Fibroblast of skin of left quadriceps (primary cell): ENCODE measurements at regions not wholly inside any gene's neighbourhood (a gene's known extent, or its start where the extent isn't known, plus 50 kb on each side); places are given as distances from the start of the nearest gene placed in this dataset.
A peak's percentile ranks its signal among the peaks of the same experiment; 100 is the strongest.

ENCODE experiments used
- DNase-seq, 2 experiments: peaks; one replicate each; pipeline ENCODE4 v3.0.0-alpha.2; 2013; ENCODE audit warnings: low read depth in 2 of 2

DNA sequence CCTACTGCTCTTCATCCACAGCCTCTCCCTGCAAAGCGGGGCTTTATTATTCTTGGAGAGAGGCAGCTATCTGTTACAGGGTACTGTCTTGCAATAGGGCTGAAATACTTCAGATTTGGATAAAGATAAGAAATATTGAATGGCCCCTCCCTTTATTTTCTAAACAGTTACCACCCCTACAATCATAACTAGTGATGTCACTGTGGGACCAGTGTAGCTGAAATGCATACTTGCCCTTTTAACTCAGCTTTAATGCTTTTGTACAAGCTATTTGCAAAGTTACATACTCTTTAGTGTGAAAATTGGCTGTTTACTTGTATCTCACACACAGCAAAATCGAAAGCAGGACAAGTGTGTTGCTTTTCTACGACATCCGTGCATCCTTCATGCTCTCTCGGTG, 261.7 kb upstream of the GATB start:
- DNase-seq: no peak

DNA sequence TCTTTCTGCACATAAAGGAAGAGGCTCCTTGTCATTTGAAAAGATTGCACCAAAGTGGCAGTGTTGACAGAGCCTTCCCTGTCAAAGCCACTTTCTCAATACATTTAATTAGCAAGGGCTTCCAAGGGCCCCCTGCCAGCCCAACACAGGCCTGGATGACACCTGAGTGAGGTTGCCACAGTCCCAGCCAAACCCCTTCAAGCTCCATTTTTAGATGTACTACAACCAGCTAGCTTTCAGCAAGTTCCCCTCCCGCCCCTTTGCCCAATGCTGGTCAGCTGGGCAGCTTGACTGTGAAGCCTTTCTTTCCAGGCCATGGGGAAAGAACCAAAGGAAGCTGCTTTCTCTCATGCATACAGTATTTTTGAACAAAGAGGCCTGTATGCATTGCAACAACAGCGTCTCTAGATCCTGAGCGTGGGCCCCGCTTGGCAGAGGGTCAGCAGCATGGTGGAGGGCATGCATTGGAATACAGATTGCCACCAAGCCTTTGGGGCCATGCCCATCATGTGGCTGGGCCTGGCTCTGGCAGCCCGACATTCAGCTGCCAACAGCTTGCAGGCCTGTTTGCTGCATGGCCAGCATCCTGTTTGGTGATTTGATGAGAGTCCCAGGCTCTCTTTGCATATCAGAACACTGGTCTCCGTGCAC, 261.1 kb upstream of the GATB start:
- DNase-seq: no peak

DNA sequence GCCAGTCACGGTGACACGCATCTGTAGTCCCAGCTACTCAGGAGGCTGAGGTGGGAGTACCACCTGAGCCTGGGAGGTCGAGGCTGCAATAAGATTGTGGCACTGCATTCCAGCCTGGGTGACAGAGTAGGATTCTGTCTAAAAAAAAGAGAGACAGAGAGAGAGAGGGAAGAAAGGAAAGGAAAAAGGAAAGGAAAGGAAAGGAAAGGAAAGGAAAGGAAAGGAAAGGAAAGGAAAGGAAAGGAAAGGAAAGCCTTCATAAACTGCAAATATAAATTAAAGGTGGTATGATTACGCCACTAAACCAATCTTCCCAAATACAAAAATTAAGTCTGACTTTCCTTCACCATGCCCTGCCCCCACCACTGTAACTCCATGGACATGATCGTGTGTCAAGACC, 259.3 kb upstream of the GATB start:
- no peak for DNase-seq

DNA sequence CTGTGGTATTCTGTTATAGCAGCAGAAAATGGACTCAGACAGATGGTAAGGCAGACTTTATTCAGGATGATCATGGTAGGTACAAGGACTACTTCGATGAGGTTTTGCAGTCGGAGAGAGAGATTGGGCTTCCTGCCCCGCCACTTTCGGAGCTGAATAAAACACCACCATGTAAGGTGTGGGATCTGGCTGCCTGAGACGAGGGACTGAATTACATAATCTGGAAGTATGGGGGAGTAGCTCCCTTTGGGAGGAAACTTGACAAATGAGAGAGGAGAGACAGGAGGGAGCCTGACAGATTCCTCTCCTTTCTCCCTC, 255.5 kb upstream of the GATB start:
- DNase-seq: no peak

DNA sequence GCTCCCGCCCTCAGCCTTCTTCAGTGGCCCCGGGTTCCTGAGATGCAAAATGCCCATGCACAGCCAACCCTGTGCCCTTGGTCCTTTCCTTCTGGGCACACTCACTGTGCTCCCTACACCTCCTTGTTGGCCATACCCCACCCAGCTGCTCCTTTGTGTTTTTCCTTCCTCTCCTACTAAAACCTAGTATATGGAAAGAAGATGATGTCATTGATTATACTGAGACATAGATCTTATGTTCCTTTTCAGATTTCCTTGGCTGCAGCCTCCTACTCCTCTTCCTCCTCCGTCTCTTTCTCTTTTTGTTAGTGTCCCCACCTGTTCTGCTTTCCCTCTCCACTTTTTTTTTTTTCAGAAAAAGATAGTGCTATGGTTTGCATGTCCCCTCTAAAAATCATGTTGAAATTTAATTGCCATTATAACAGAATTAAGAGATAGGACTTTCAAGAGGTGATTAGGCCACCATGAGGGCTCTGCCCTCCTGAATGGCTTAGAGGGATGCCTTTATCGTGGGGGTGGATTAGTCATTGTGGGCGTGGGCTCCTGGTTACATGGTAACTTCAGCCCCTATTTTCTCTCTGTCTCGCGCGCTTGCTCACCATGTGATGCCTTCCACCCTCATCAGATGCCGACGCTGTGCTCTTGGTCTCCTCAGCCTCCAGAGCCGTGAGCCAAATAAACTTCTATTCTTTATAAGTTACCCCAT, 254.9 kb upstream of the GATB start:
- DNase-seq: no peak

DNA sequence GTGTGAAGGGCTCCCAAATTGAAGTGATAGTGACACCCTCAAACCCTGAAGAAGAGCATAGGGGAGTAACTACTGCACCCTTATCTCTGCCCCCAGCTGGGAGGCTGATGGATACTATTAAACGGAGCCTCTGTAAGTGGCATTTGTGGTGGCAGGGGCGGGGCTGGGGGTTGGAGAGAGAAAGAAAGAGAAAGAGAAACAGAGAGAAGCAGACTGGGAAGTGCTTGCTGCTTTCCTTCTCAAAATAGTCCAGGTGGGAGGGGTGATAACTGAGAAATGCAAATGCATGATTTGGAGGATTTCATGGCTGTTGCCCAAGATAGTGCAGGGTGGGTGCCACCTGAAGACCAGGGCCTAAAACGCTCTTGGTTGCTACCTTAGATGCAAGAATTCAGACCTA, 253.5 kb upstream of the GATB start:
- no peak for DNase-seq

DNA sequence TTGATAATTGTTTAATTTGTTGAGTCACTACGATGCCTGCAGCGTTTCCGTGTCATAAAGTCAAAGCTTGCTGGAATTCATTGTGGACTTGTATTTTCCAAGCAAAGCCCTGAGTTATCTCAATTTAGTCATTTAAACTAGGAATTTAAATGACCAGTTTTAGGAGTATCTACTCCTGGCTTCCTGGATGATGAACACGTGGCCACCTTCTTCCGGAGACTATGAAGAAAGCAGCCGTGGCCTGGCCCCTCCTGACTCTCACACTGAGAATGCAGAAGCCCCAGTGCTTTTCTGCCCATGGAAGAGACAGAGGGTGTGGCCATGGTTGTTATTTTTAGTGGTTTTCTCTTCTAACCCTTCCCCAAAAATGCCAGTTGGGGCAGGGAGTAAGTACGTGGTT, 250.7 kb upstream of the GATB start:
- DNase-seq: no peak

DNA sequence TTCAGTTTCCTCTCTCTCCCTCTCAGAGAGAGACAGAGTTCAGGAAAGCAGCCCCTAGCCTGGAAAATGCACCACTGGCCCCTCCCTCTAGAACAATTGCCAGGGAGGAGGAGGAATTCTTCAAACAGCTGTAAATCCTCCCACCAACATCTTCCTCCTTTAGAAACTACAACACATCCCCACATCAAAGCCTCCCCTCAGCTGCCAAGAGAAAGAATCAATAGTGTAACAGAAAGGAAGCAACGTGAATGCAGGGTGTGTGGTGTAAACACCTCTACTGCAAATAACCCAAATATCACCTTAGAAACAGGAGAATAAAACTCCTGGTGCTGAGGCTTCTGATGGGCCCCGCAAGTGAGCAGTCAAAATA, 249.9 kb upstream of the GATB start:
- no peak for DNase-seq

DNA sequence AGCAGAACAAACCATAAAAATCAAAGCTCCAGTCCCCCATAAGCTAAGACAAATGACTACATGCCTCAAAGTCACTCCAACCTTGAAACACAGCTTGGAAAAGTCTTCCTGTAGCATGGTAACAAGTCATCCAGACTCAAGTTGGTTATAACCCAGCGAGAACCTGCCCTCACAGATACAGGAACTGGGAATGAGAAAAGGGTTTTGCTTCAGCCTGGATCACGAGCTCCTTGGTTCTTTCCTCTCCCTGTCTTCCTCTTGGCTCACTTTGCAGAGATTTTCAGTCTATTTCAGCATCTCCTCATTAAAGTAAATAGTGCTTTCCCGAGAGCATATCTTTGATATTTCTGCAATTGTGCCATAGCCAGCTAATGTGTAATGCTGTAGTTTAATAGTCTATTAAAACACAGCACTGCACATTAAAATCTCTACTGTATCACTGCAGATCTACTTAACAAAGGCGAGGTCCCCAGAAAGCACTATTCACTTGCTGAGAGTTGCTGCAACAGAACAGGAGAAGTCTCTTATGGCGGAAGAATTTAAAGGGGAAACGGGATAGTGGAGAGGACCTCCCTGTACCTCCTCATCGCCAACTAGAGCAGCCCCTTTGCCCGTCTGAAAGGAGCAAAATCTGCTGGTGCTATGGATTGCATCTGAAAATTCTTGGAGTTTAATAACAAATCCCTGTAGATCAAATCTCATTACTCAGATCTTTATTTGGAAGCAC, 249.3 kb upstream of the GATB start:
- DNase-seq: no peak

DNA sequence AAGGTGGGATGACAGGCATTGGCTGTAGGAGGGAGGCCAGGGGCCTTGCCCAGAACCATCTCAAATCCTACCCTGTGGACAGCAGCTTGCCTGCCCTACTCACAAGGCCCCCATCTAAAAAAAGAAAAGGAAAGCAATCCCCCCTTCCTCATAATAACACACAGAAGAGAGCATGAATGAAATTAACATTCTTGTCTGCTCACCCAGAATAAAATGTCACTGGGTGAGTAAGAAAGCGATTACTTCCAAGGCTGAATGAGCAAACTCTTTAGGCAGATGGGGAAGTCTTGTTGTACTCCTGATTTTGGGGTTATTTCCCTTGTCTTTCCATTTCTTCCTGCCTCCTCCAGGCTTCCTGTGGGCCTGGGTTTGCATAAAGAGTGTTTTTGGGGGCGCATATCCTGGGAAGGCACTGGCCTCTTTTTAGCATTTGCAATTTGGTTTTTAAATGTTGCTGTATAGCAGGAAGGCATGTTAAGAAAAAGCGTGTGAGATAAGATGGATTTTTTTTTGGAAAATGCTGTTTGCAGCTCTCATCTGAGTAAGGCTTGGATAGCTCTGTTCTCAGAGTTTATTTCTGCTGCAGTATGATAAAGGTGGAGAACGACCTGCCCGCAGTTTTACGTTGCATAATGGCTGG, 248.3 kb upstream of the GATB start:
- DNase-seq: no peak

DNA sequence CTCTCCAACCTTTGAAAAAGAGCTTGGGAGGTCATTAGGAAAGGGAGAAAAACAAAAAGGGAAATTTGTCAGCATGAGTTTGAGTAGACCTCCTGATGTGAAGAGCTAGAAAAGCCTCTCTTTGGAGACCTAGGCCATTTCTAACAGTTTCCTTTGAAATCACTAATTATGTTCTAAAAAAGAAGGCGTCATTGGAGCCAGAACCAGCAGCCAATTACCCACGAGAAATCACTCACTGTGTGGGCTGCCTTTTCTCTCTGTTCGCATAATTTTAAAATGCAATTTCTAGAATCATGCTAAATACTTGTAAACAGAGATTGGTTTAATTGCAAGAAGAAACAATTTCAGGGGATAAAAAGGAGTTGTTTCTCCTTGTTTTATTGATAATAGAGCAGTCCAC, 246.3 kb upstream of the GATB start:
- DNase-seq: no peak

DNA sequence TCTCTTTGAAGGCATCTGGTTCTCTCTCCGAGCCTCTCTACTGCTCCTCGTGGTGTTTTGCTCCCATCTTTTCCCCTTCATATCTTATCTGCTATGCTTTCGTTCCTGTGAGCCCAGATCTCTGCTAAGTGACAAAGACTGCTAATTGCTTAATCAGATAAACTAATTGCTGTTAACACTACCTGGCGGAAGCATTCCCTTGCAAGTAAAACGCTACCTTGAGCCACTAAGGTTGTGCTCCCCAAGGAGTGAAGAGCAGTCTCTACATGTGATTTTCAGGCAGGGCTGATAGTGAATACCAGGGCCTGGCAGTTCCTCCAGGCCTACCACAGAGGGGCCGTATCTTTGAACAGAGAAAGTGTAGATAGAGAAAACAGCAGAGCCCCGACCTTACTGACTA, 244.0 kb upstream of the GATB start:
- no peak for DNase-seq

DNA sequence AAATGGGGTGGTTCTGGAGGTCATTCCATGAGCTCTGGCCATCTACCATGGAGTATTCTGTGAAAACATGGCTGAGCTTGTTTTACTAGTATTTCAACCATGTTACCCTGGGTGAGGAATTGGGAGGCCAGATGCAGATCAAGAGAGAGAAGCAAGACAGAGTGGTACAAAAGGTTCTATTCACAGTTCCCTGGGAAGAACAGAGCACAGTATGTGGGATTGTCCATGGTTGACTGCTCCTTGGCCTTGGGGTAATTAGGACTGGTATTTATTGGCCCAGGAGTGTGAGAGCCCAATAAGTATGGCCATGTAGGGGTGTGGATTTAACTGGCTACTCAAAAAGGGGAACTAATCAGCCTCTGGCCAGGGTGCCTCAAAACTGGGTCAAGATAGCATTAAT, 239.7 kb upstream of the GATB start:
- no peak for DNase-seq

DNA sequence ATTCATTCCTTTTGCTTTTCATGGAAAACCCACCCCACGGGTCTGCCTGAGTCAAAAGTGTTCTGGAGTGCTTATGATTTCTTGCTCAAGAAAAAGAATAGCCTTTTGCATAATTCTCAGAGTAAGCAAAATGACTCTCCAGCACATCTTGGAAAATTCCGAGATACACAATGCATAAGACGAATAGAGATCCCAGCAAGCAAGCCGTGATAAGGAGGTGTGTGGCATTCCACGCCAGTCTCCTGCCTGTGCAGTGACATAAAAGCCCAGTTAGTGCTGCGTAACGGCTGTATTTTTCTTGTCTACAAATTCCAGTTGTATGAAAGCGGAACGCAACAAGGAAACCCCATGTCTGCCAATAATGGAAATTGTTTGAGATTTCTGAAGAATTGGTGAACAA, 237.9 kb upstream of the GATB start:
- DNase-seq: no peak

DNA sequence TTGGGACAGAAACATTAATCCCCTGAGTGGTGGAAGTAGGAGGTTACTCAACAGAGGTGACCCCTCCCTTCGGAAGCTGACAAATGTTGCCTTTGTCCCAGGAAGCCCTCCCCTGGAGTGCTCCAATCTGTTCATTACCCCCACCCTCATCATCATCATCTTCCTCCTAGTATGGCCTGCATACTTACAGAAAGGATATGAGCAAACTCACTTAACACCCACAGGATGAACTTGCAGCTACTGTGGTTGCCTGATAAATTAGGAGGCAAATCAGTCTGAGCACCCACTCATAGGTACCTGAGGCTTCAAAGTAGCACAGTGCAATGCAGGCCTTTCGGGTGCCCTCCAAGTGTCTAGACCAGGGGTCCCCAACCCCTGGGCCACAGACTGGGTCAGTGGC, 236.7 kb upstream of the GATB start:
- no peak for DNase-seq

DNA sequence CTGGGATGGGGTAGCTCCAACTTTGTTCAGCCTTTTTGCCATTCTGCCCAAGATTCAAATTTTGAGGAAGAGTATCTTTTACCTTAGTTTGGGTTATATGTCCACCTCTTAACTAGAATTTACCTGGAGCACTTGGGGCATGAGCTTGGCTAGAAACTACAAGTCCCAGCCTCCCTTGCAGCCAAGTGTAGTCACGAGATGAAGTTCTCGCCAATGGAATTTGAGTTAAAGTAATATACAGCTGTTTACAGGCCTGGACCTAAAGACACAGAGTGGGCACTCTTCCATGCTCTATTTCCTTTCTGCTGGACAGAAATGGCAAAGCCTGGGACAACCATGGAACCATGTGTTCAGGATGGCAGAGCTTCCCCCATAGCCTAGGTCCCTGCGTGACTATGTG, 233.6 kb upstream of the GATB start:
- no peak for DNase-seq

DNA sequence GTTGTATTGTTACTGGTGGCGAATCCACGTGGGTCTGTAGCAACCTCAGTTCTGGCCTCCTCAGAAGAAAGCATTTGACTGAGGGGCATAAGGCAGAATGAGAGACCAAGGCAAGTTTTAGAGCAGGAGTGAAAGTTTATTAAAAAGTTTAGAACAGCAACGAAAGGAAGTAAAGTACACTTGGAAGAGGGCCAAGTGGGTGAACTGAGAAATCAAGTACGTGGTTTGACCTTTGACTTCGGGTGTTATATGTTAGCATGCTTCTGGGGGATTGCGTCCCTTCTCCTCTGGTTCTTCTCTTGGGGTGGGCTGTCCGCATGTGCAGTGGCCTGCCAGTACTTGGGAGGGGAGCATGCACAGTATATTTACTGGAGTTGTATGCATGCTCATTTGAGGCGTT, 232.7 kb upstream of the GATB start:
- no peak for DNase-seq

DNA sequence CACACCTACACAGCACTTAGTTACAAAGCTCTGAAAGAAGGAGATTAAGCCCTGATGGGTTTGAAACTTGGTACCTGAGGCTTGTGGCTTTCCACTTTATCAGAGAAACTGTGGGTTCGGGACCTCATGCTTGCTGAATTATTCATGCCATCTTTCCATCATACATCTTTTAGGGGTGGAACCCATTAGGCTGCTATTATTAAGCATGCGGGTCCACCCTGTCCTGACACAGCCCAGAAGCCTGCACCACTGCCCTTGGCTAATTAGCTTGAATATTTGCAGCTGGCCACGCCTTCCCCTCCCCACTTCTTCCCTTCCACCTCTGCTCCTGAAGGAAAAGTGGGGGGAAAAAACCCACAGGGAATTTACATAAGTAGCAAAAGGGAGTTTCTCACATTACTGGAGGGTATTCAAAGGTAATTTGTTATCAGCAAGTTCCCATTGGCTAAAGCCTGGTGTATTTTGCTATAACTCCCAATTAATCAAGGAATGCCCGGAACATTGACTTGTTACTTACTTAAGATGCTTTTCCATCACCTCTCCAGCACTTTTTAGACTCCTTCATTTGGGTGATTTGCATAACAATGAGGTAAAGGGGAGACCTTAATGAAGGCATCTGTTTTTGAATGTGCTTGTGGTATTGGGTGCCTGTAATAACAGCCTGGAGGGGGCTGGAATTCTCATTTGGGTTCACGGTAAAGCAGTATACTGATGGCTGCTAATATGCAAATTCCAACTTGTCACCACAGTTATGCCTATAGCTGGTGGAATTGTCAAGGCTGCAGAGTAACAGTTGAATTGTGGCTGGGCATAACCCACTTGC, 231.7 kb upstream of the GATB start:
- DNase-seq: no peak

DNA sequence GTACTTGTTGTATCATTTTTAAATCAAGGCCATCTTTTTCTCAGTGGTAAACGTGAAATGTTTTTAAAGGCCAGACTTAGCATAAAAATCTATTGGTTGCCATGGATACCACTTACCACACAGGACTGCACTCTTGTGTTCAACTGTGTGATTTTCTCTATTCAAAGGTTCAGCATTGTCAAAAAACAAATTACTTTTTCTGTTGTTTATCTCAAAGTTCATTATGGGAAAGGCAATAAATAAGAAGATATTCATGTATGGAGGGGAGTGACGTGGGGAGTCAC, 231.0 kb upstream of the GATB start:
- no peak for DNase-seq

DNA sequence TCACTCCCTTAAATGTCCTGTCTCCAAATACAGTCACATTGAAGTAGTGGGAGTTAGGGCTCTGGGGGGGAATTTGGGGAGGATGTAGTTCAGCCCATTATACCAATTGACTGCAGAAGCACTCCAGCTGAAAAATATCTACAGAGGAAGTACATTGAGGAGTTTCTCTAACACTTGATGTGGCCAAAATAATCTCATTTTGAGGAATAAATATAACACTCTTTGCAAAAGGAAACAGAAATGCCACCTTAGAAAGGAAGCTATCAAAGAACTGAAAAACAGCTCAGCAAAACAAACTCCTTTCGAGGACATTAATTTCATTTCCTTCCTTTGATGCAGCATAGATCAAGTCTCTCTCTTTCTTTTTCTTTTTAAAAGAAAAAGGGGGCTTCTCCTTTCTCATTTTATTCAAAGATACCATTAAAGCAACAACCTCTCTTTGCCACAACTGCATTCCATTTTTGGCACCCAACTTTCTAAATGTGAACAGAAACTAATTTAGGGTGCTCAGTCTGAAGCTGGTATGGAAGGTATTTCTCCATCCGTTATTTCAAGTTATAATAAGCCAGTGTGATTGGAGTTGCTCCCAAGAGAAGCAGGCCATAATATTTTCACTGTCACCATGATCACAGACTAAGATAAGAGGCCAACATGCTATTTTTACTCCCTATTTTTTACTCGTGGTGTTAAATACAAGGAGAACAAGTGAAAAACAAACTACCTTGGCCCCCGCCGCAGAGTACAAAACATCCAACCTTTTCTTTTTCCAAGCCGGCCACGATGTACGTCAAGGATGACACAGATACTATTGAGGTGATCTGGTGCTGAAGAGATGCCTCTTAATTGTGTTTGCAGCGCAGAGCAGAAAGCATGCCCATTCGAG, 230.4 kb upstream of the GATB start:
- DNase-seq: no peak

DNA sequence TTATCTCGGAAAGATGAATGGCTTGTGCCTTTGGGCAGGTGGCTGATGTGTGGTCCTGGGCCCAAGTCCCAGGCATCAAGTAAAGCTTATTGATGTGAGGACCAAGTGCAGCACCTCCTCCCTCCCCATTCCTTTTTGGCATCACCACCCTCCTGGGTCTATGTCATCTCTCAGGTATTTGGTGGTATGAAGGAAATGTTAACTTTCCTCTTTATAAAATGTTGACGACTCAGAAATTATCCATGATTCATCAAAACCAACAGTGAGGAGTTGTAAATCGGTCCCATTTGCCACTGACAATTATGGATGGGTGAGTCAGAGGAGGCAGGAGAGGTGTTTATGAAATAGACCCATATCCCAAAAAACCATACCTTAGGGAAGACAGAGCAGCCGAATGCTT, 229.4 kb upstream of the GATB start:
- DNase-seq: peak; percentile 45 to 50
